ENCODE measurements at regions not wholly inside any gene's neighbourhood (a gene's known extent, or its start where the extent isn't known, plus 50 kb on each side); places are given as distances from the start of the nearest gene placed in this dataset.
"Not testable (repeated sequence)": the region's sequence is repeated elsewhere in the genome, so short reads cannot be mapped to it uniquely, and the experiment has no call there.

DNA sequence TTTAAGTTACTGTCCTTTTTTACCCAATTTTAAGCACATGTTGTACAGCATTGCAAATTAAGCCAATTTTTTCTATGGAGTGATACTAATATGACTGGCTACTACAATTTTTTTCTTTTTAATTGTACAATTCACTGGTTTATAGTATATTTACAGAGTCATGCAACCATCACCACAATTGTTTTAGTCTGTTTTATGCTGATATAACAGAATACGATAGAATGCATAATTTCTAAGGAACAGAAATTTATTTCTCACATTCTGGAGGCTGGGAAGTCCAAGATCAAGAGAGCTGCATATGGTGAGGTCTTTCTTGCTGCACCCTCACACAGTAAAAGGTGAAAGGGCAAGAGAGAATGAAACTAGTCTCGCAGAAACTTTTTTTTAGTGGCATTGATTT, 125.3 kb downstream of the GLUD2 start:
- no peak for DNase-seq (ENCODE audit: low spot score)

DNA sequence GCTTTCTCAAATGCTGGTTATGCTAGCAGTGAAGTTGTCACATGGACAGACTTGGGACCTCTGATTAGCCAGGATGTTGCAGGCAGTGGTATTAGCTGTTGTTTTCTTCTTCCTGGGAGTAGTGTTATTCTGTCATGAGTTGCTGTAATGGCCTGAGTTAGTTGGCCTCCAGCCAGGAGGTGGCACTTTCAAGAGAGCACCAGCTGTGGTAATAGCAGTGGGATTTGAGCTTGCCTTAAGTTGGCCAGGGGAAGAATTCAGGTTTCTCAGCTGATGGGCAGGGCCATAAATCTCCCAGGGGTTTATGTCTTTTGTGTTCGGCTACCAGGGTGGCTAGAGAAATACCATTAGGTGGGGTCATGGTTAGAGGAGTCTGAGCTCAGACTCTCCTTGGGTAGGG, 132.6 kb downstream of the GLUD2 start:
- DNase-seq (ENCODE audit: low spot score), result no peak

DNA sequence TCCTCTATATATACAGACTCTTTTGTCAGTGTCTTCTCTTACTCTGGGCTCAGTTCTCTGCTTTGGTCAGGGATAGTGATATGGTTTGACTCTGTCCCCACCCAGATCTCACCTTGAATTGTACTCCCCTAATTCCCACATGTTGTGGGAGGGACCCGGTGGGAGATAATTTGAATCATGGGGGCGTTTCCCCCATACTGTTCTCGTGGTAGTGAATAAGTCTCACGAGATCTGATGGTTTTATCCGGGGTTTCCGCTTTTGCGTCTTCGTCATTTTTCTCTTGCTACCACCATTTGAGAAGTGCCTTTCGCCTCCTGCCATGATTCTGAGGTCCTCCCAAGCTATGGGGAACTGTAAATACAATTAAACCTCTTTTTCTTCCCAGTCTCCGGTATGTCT, 144.4 kb downstream of the GLUD2 start:
- no peak for DNase-seq (ENCODE audit: low spot score)

DNA sequence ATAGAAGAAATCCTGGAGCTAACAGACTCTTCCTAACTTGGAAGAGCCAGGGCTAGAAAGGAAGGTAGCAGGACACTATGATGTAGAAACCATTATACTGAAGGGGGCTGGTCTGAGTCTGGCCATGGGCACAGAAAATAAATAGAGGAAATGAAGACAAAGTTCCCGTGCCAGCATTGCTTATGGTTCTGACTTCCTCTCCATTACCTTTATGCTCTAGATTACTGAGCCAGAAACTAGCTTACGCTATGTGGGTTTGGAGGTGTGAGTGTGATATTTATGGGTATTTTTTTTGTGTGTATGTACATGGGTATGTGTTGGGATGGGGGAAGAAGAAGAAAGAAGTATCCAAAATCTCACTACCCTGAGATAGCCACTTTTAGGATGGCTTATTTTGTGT, 148.3 kb downstream of the GLUD2 start:
- DNase-seq (ENCODE audit: low spot score), result no peak

DNA sequence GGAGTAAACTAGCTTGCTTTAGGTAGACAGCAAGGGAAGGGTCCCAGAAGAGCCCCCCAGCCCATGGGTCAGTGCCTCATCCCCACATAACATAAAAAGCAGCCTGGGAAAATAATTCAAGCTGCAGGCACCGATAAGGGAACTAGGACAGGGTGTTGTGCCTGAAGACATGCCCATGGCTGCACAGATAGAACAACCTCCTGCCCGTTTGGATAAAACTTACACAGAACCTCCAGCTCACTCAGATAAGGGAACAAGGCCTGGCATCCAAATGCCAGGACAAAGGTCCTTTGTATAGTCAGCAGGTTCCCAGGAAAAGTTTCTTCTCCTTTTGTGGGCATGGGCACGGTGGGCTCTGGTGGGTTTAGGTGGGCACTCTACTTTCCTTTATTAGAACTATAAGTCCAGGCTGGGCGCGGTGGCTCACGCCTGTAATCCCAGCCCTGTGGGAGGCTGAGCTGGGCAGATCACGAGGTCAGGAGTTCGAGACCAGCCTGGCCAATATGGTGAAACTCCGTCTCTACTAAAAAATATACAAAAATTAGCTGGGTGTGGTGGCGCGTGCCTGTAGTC, 149.5 kb downstream of the GLUD2 start:
- DNase-seq (ENCODE audit: low spot score), result not testable (repeated sequence)

DNA sequence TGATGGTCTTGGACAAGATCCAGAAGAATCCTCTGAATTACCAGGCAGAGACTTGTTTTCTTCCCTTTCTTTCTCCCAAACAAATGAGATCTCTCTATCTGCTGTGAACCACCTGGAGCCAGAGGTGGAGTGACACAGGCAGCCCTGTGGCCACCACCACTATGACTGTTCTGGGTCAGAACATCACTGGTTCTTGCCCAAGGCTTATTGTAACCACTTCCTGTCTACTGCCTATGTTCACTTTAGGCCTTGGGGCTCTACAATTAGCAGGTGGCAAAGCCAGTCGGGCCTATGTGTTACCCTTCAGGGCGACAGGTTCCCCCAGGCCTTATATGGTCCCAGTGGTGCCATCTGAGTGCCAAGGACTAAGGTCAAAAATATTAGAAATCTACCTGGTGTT, 161.2 kb downstream of the GLUD2 start:
- DNase-seq (ENCODE audit: low spot score), result no peak

DNA sequence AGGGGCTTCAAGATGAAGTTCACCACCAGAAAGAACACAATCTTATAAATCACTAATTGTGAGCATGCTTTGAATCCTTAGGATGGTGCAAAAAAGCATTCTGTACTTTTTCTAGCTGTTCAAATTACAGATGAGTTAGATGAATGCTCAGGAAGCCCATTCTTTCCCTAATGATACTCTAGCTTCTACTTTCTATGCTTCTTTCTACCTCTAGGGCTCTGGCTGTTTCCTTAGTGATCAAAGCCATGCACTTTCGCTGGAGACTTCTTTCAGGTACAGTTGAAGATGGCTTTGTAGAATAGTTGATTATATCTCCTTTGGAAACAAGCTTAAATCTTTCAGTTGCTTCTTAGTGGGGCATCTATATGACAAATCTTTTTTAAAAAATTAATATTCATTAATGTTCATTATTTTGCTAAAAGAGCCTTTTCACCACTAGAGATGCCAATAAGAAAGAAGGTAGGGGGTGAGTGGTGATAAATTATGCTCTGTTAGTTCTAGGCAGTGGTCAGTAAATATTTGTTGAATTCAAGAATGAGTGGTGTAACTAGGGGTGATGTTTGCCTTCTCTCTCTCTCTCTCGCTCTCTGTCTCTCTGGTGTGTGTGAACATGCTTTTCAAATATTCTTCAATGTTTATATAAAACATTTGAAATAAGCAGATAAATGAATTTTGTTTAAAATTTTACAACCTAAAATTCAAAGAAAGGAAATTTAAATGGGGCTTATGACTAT, 169.4 kb downstream of the GLUD2 start:
- no peak for DNase-seq (ENCODE audit: low spot score)

DNA sequence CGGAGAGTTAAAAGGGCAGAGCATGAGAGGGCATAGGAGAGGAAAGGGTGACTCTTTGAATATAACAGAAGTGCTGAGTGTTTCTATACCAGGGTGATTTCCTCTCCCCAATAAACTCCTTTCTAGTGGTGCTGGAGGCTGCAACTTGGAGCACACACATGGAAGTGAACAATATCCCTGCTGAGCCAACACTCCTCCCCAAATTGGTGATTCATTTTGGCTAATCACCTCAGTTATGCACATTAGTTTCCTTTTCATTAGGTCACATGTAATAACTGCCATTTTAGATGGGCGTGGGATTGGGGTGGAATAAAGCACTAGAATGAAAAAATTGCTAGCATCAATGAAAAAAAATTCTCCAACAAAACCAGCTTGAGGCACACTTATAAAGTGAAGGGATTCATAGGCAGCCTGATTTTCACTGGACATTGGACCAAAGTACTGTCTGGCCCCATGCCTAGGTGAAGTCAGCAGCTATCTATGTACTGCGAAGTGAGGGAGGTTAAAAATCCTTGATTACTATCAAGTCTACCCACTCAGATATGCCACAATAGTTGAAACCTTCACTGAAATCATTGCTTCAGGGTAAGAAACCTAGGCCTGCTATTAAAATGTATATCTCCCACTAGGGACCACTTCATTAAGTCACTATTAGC, 174.0 kb downstream of the GLUD2 start:
- no peak for DNase-seq (ENCODE audit: low spot score)

DNA sequence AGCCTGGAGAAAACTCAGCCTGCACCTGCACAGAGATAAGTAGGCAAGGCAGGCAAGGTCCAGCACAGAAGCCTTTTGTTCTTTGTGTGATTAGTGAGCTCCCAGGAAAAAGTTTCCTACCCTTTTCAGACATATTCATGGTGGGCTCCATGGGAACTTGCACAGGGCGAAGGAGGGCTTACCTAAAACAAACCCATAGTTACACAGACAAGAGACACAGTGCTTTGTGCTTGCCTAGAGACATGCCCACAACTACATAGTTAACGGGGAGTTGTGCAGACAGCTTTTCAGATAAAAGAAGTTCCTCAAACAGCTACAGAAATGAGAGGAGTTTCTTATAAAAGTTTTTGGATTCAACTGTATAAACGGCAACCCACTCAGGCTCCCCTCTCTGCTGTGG, 180.5 kb downstream of the GLUD2 start:
- no peak for DNase-seq (ENCODE audit: low spot score)

DNA sequence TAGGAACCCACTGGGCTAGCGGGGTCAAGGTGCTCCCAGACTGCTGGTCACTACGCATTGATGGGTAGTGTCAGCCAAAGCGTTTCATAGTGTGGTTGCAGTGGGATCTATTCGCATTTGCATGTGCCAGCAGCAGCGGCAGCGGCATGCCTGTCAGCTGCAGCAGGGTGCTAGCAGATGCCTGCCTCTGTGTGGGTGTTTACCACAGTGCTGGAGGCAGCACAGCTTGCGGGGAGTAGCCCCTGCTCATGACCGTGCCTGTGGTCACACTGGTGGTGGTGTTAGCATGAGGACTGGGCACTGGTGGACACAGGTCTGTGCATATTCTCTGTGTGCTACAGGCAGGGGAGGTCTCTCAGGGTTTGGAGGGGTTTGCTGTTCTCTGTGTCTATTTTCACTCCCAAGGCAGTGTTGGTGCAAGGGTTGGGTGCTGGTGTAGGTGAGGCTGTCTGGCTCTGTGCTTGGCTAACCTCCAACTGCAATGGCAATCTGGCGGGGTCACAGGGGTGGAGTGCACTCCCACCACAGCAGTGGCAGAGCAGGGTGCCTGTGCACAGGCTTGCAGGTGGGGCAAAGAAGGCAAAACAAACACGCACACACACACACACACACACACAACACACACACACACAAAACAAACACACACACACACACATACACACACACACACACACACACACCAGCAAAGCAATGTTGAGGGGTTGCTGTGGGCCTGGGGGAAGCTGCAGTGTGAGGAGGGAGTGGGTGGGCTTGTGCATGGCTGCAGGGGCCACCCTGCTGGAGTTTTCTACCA, 184.4 kb downstream of the GLUD2 start:
- no peak for DNase-seq (ENCODE audit: low spot score)

DNA sequence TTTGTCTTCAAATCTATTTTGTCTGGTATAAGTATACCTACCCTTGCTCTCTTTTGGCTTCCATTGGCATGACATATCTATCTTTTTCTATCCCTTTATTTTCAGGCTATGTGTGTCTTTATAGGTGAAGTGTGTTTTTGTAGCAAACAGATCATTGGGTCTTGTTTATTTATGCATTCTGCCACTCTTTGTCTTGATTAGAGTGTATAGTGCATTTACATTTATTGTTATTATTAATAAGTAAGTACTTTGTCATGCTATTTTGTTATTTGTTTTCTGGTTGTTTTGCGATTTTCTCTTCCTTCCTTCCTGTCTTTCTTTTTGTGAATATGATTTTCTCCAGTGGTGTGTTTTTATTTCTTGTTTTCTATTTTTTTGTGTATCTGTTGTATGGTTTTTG, 188.6 kb downstream of the GLUD2 start:
- no peak for DNase-seq (ENCODE audit: low spot score)

DNA sequence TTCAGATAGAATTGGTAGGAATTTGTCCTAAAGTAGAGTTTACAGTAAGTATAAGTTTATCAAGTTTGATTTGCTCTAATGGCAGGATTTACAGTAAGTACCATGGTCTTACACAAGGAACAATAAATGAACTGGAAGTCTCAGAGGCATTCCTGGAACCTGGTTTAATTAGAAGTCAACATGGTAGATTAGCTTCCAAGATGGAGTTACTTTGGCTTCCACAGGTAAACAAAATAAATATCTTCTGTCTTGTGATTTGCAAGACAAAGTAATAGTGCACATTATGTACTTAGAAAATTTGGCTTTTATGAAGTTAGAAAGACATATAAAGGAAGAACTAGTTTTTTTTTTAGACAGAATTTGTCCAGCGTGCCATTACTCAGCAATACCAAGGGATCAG, 190.7 kb downstream of the GLUD2 start:
- no peak for DNase-seq (ENCODE audit: low spot score)

DNA sequence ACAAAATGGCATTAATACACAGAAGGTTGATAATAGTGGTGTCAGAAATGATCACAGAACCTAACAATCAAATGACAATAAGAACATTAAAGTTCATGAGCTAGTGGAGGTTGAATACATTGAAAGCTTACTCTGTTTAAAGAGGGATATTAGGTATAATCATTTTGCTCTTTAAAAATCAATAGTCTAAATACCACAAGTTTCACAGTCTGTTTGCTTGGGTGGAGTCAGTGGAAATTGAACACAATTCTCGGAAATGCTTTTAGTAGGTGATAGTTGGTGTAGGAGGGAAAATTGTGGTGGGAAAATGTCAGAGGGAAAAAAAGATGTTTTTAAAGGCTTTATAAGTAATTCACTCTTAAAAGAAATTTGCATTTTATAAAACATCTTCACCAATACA, 197.1 kb downstream of the GLUD2 start:
- DNase-seq (ENCODE audit: low spot score), result no peak

DNA sequence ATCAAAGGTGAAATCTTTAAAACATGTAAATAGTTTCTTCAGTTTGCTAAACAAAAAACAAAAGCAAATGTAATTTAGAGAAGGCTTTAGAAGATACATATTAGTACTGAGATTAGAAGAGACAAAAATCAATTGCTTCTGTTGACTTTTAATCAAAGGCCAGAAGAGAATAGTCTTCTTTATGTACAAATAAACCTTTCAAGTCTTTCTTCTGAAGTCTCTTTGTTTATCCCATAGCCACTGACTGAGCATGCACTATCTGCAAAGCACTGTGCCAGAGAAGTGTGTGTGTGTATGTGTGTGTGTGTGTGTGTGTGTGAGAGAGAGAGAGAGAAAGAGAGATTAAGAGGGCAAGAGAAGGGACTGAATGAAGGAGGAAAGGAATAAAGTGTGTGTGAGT, 198.4 kb downstream of the GLUD2 start:
- peak; percentile 2 for DNase-seq (ENCODE audit: low spot score)

DNA sequence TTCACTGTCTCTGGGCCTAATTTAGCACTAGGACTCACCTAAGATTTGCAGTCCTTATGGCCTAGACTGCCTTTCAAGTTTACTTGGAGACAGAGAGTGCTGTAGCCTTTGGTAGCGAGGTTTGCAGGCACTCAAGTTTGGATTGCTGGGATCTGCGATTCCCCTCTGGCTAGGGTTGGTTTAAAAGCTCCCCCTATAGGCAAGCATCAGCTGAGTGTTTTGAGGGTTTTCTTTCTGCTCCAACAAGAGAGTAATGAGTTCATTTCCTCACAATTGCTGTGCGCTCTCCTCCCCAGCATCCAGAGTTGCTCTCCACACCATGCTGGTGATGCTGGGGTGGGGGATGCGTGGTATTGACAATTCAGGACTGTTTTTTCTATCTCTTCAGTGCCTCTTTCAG, 206.9 kb downstream of the GLUD2 start:
- DNase-seq (ENCODE audit: low spot score), result no peak

DNA sequence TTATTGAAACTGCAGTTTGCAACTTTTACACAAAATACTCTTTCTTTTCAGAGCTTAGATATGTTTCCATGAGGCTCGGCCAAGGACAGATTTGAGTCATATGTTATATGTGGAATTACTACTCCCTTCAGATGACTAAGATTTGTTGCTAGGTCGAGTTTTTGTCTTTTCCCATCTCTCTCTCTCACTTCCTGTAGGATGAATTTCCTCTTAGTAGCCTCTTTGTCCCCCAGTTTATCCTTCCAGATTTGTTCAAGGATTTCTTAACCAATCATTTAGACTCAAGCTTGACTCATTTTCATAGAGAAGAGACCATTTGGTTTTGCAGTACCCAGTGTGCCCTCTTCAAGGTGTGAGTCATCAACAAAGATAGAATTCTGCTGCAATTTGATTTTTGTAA, 209.2 kb downstream of the GLUD2 start:
- DNase-seq (ENCODE audit: low spot score), result no peak

DNA sequence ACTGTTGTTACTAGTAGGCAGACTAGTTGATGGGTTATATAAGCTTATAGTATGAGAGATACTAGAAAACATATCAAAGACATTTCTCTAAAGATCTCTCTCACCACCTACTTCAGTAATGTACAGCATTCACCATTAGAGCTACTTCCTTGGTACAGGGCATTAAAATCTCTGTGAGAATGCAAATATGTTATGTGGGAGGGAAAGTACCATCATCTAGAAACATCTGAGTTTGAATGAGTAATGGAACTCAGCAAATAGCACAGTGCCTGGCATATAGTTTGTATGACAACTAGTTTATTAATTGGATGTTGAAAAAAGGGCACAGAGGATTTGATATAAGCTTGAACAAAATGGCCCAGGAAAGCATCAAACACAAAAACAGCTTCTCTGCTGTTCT, 211.1 kb downstream of the GLUD2 start:
- no peak for DNase-seq (ENCODE audit: low spot score)

DNA sequence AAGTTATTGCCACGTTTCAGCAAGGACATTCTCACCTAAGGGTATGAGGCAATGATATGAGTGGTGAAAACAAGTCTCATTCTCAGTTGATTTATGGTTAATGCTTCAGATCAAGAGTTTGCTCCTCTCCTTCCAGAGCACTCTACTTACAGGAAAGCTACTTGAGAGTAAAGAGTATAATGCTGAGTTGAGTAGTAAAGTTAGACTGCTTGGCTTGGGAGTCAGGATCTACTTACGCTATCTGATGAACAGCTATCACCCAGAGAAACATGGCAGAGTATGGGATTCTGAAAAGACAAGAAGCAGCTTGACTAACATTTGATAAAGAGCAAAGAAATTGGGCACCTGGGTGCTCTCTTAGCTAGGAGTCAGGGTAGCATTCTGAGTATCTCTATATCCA, 211.8 kb downstream of the GLUD2 start:
- DNase-seq (ENCODE audit: low spot score), result no peak

DNA sequence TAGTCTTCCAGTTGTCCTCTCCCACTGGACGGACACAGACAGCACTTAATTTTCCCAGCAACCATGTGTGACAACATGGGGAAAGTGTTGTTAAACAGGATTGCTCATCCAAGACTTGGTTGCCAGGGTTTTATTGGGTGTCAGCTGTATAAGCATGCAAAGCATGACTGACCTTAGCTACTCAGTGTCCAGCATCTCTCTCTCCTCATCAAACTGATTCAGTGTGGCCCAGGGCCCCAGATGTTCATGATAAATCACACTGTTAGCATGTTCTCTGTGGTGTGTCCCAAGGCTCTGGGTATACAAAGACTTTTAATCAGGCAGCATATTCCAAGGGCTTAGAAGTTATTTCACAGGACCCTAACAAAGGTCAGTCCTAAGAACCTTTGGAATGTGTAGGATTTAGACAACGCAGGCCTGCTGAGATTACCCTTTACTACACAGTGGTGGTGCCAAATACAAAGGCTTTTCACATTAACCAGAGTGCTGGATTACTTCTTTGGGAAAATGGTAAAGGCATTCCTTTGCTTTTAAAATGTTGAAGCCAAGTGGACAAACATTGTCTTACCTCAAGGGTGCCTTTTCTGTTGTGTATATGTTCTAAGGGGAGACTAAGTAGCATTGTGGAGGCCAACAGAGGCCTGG, 213.3 kb downstream of the GLUD2 start:
- DNase-seq (ENCODE audit: low spot score), result no peak

DNA sequence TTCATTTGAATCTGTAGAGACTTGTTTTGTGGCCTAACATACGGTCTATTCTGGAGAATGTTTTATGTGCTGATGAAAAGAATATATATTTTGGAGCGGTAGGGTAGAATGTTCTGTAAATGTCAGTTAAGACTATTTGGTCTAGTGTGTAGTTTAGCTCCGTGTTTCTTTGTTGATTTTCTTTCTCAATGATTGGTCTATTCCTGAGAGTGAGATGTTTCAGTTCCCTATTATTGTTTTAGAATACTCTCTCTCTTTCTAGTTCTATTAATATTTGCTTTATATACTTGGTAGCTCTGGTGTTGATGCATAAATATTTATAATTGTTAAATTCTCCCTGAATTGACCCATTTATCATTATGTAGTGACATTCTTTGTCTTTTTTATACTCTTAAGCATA, 236.5 kb downstream of the GLUD2 start:
- DNase-seq (ENCODE audit: low spot score), result no peak

DNA sequence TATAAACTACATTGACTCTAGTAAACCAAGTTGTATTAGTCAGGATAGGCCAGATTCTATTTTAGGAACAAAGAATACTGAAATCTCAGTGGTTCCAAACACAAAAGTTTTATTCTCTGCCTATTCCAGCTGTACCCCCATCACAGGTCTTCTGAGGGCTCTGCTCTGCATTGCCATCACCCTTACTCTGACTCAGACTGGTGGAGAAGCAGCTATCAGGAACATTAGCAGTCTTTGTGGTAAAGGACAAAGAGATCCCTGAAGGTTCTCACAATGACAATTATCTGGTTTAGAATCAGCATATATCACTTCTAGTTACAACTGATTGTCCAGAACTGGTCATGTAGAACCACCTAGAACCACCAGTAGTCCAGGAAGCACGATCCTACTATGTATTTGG, 251.1 kb downstream of the GLUD2 start:
- DNase-seq (ENCODE audit: low spot score), result no peak

DNA sequence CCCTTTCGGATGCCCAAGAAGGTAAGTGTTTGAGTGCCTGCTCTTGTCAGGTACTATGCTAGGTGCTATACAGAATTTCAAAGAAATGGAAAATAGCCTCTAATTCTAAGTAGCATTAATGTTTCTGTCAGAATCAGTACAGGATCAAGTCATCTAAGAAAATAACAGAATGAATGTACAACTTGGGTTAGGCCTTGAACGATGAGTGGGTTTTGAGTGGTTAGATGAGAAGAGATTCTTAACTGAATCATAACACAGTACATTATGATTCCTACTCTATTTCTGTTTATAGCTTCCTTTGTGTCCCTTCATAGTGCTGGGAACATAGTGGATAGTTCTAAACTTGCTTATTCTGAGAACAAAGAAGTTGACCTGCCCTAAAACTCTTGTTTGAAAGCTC, 253.9 kb downstream of the GLUD2 start:
- DNase-seq (ENCODE audit: low spot score), result no peak

Data from Ammon's horn (tissue), 1 donor.